Amniotic stem cell (primary cell): ENCODE measurements at regions not wholly inside any gene's neighbourhood (a gene's known extent, or its start where the extent isn't known, plus 50 kb on each side); places are given as distances from the start of the nearest gene placed in this dataset.

ENCODE experiments used
- DNase-seq: peaks from one replicate; lab custom pipeline; 2025; lab: John Stamatoyannopoulos, UW

GRCh38 chr15:31456354-31457060, 129.9 kb downstream of the KLF13 start:
- no peak for DNase-seq

GRCh38 chr15:31457161-31457560, 130.5 kb downstream of the KLF13 start:
- DNase-seq: no peak

GRCh38 chr15:31457631-31458526, 131.2 kb downstream of the KLF13 start:
- no peak for DNase-seq

- no peak for DNase-seq
These were observed 132.2 kb downstream of the KLF13 start for GRCh38 chr15:31458596-31459399.

GRCh38 chr15:31459400-31459748, 132.7 kb downstream of the KLF13 start:
- no peak for DNase-seq

GRCh38 chr15:31461375-31461774, 134.7 kb downstream of the KLF13 start:
- no peak for DNase-seq

- DNase-seq: no peak
These were observed 135.4 kb downstream of the KLF13 start for GRCh38 chr15:31461911-31462480.

GRCh38 chr15:31463521-31464102, 137.0 kb downstream of the KLF13 start:
- no peak for DNase-seq

- no peak for DNase-seq
These were observed 137.8 kb downstream of the KLF13 start for GRCh38 chr15:31464216-31465082.

GRCh38 chr15:31465083-31465955, 138.7 kb downstream of the KLF13 start:
- no peak for DNase-seq

- DNase-seq: no peak
These were observed 140.7 kb downstream of the KLF13 start for GRCh38 chr15:31467361-31467760.

- DNase-seq: no peak
These were observed 142.5 kb downstream of the KLF13 start for GRCh38 chr15:31468911-31469785.

- DNase-seq: no peak
These were observed 143.3 kb downstream of the KLF13 start for GRCh38 chr15:31469786-31470525.

- no peak for DNase-seq
These were observed 144.1 kb downstream of the KLF13 start for GRCh38 chr15:31470756-31471155.

- DNase-seq: peak; percentile 68
These were observed 145.2 kb downstream of the KLF13 start for GRCh38 chr15:31471731-31472430.

GRCh38 chr15:31472636-31473384, 146.2 kb downstream of the KLF13 start:
- no peak for DNase-seq
